Parathyroid adenoma (tissue), 2 donors: ENCODE measurements at regions not wholly inside any gene's neighbourhood (a gene's known extent, or its start where the extent isn't known, plus 50 kb on each side); places are given as distances from the start of the nearest gene placed in this dataset.
"Not testable (repeated sequence)": the region's sequence is repeated elsewhere in the genome, so short reads cannot be mapped to it uniquely, and the experiment has no call there.

Experiments used
- H2AFZ ChIP-seq: fragments of 300-600 bp; sonication (generic); one replicate; pipeline ENCODE4 v1.7.0; 2017; ENCODE audit warnings: antibody characterized with exemption, mild to moderate bottlenecking
- H3K27ac ChIP-seq: fragments of 300-600 bp; sonication (generic); one replicate; pipeline ENCODE4 v1.7.0; 2017
- H3K27me3 ChIP-seq: fragments of 300-600 bp; sonication (generic); one replicate; pipeline ENCODE4 v1.7.0; 2017; ENCODE audit warnings: low read length; ENCODE audit not compliant: control insufficient read depth, insufficient read depth
- H3K36me3 ChIP-seq: fragments of 300-600 bp; sonication (generic); one replicate; pipeline ENCODE4 v1.7.0; 2017; ENCODE audit warnings: low read length; ENCODE audit not compliant: control insufficient read depth, insufficient read depth
- H3K4me1 ChIP-seq: fragments of 300-600 bp; sonication (generic); one replicate; pipeline ENCODE4 v1.7.0; 2017; ENCODE audit warnings: control low read depth
- H3K4me2 ChIP-seq: fragments of 300-600 bp; sonication (generic); one replicate; pipeline ENCODE4 v1.7.0; 2017; ENCODE audit warnings: low read length
- H3K4me3 ChIP-seq: fragments of 300-600 bp; sonication (generic); one replicate; pipeline ENCODE4 v1.7.0; 2017; ENCODE audit warnings: low read depth, low read length
- H3K79me2 ChIP-seq: fragments of 300-600 bp; sonication (generic); one replicate; pipeline ENCODE4 v1.7.0; 2017; ENCODE audit warnings: control low read depth
- H3K9ac ChIP-seq: fragments of 300-600 bp; sonication (generic); one replicate; pipeline ENCODE4 v1.7.0; 2017; ENCODE audit warnings: mild to moderate bottlenecking
- H3K9me3 ChIP-seq: fragments of 300-600 bp; sonication (generic); one replicate; pipeline ENCODE4 v1.7.0; 2017; ENCODE audit warnings: low read length; ENCODE audit not compliant: control insufficient read depth
- TF ChIP-seq, protein P1 (sequence below): fragments of 300-600 bp; sonication (generic); IDR thresholded peaks from one replicate; pipeline ENCODE4 v1.7.0; 2017; ENCODE audit warnings: antibody characterized with exemption, mild to moderate bottlenecking
- donor health status: primary hyperparathyroidism.

DNA sequence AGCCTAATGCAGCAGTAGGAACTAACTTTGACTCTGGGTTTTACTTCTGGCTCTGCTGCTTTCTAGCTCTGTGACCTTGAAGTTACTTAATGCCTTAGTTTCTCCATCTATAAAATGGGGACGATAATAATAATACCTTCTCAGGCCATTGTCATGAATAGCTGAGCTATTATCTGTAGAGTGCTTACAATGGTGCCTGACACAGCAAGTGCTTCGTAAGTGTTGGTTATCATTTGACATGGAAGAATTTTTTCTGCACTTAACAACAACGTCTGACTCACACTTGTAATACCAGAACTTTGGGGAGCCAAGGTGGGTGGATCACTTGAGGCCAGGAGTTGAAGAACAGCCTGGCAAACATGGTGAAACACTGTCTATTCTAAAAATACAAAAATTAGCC, 140.5 kb downstream of the ARL4A start:
- Histone ChIP-seq H3K4me1 (no peaks in the 10 kb centered on the region), H3K9me3 (no peaks in the 10 kb centered on the region), H2AFZ (no peak overlapping the region), H3K4me3 (no peak overlapping the region), H3K27ac (no peak overlapping the region), H3K36me3 (no peaks in the 10 kb centered on the region), H3K27me3 (no peaks in the 10 kb centered on the region), H3K9ac (no peak overlapping the region), H3K4me2 (no peak overlapping the region), H3K79me2 (no peaks in the 10 kb centered on the region)
- TF ChIP-seq, protein P1, sequence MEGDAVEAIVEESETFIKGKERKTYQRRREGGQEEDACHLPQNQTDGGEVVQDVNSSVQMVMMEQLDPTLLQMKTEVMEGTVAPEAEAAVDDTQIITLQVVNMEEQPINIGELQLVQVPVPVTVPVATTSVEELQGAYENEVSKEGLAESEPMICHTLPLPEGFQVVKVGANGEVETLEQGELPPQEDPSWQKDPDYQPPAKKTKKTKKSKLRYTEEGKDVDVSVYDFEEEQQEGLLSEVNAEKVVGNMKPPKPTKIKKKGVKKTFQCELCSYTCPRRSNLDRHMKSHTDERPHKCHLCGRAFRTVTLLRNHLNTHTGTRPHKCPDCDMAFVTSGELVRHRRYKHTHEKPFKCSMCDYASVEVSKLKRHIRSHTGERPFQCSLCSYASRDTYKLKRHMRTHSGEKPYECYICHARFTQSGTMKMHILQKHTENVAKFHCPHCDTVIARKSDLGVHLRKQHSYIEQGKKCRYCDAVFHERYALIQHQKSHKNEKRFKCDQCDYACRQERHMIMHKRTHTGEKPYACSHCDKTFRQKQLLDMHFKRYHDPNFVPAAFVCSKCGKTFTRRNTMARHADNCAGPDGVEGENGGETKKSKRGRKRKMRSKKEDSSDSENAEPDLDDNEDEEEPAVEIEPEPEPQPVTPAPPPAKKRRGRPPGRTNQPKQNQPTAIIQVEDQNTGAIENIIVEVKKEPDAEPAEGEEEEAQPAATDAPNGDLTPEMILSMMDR = no peak

- Histone ChIP-seq H3K27ac (no peak overlapping the region), H3K27me3 (no peaks in the 10 kb centered on the region), H2AFZ (no peak overlapping the region)
Measured at GRCh38 chr7:12831024-12831423, 143.6 kb downstream of the ARL4A start.

DNA sequence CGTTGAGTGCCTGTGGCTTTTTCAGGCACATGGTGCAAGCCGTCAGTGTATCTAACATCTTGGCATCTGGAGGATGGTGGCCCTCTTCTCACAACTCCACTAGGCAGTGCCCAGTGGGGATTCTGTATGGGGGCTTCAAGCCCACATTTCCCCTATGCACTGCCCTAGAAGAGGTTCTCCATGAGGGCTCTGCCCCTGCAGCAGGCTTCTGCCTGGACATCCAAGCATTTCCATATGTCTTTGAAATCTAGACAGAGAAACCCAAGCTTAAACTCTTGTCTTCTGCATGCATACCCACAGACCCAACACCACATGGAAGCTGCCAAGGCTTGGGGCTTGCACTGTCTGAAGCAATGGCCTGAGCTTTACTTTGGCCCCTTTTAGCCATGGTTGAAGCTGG, 146.4 kb downstream of the ARL4A start:
- no peaks in the 10 kb centered on the region for H3K27me3 ChIP-seq
- TF ChIP-seq, protein P1 = no peak
- no peak overlapping the region for H3K27ac ChIP-seq
- H3K9ac ChIP-seq = no peak overlapping the region
- H3K4me3 ChIP-seq = no peak overlapping the region
- no peaks in the 10 kb centered on the region for H3K4me1 ChIP-seq
- no peaks in the 10 kb centered on the region for H3K36me3 ChIP-seq
- no peak overlapping the region for H2AFZ ChIP-seq
- no peaks in the 10 kb centered on the region for H3K9me3 ChIP-seq
- H3K4me2 ChIP-seq = no peak overlapping the region
- H3K79me2 ChIP-seq = no peaks in the 10 kb centered on the region

More at GRCh38 chr7:12831024-12831423, 143.6 kb downstream of the ARL4A start:
- Histone ChIP-seq H3K4me1 (no peaks in the 10 kb centered on the region), H3K9me3 (no peaks in the 10 kb centered on the region), H3K4me2 (no peak overlapping the region), H3K4me3 (no peak overlapping the region), H3K79me2 (no peaks in the 10 kb centered on the region), H3K9ac (no peak overlapping the region), H3K36me3 (no peaks in the 10 kb centered on the region)
- TF ChIP-seq, protein P1 = no peak

DNA sequence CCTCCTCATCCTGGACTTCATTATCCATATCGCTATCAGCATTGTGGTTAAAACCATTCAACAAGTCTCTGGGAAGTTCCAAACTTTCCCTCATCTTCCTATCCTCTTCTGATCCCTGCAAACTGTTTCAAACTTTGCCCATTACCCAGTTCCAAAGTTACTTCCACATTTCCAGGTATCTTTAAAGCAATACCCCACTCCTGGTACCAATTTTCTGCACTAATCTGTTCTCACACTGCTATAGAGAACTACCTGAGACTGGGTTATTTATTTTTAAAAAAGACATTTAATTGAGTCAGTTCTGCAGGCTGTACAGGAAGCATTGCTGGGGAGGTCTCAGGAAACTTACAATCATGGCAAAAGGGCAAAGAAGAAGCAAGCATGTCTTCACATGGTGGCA, 147.3 kb downstream of the ARL4A start:
- Histone ChIP-seq H2AFZ (no peak overlapping the region), H3K4me1 (no peaks in the 10 kb centered on the region), H3K9ac (no peak overlapping the region), H3K9me3 (no peaks in the 10 kb centered on the region), H3K79me2 (no peaks in the 10 kb centered on the region), H3K4me3 (no peak overlapping the region), H3K27ac (no peak overlapping the region), H3K4me2 (no peak overlapping the region), H3K36me3 (no peaks in the 10 kb centered on the region), H3K27me3 (no peaks in the 10 kb centered on the region)
- TF ChIP-seq, protein P1 = no peak

DNA sequence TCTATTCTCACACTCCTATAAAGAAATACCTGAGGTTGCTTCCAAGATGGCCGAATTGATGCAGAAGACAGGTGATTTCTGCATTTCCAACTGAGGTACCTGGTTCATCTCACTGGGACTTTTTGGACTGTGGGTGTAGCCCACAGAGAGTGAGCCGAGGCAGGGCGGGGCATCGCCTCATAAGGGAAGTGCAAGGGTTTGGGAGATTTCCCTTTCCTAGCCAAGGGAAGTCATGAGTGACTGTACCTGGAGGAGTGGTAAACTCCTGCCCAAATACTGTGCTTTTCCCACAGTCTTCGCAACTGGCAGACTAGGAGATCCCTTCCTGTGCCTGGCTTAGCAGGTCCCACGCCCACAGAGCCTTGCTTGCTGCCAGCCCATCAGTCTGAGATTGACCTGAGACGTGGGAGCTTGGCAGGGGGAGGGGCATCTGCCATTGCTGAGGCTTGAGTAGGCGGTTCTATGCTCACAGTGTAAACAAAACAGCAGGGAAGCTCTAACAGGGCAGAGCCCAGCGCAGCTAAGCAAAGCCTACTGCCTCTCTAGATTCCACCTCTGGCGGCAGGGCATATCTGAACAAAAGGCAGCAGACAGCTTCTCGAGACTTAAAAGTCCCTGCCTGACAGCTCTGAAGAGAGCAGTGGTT, 152.2 kb downstream of the ARL4A start:
- Histone ChIP-seq H3K4me3 (no peak overlapping the region), H3K9me3 (no peaks in the 10 kb centered on the region), H3K27me3 (no peaks in the 10 kb centered on the region), H3K4me1 (no peaks in the 10 kb centered on the region), H2AFZ (no peak overlapping the region), H3K9ac (no peak overlapping the region), H3K79me2 (no peaks in the 10 kb centered on the region), H3K4me2 (no peak overlapping the region), H3K27ac (no peak overlapping the region), H3K36me3 (no peaks in the 10 kb centered on the region)
- TF ChIP-seq, protein P1 = no peak

- H3K4me1 ChIP-seq, H3K9ac ChIP-seq, H3K4me3 ChIP-seq, H3K4me2 ChIP-seq, H3K27me3 ChIP-seq, H2AFZ ChIP-seq, H3K9me3 ChIP-seq, H3K36me3 ChIP-seq, H3K79me2 ChIP-seq, H3K27ac ChIP-seq: not testable (repeated sequence)
Measured at GRCh38 chr7:12844732-12845131, 157.3 kb downstream of the ARL4A start.
